ENCODE measurements at regions not wholly inside any gene's neighbourhood (a gene's known extent, or its start where the extent isn't known, plus 50 kb on each side); places are given as distances from the start of the nearest gene placed in this dataset.

DNA sequence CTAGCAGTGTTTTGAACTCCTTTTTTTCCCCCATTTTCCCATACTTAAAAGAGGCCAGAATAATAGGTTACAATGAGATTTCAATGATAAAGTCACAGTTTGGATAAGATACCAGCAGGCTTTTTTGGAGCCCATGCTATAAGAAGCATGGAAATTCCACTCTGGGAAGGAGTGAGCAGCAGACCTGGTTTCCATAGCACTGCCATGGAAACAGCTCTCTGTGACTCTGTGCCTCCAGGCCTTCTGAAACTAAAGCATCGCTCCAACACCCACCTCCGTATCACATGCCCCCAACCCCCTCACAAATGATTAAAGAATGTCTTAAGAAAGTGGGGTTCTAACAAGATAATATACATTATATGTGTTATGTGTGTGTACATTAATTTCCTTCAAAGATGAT, 165.0 kb downstream of the GRIN2B start:
- TF ChIP-seq, protein P1, sequence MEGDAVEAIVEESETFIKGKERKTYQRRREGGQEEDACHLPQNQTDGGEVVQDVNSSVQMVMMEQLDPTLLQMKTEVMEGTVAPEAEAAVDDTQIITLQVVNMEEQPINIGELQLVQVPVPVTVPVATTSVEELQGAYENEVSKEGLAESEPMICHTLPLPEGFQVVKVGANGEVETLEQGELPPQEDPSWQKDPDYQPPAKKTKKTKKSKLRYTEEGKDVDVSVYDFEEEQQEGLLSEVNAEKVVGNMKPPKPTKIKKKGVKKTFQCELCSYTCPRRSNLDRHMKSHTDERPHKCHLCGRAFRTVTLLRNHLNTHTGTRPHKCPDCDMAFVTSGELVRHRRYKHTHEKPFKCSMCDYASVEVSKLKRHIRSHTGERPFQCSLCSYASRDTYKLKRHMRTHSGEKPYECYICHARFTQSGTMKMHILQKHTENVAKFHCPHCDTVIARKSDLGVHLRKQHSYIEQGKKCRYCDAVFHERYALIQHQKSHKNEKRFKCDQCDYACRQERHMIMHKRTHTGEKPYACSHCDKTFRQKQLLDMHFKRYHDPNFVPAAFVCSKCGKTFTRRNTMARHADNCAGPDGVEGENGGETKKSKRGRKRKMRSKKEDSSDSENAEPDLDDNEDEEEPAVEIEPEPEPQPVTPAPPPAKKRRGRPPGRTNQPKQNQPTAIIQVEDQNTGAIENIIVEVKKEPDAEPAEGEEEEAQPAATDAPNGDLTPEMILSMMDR (conservative IDR thresholded peaks at IDR 0.05; ENCODE audit: low read depth, low read length) = no peak
- no peak for DNase-seq (ENCODE audit: low read depth)
- H3K4me3 ChIP-seq (ENCODE audit: low read length) = no peak overlapping the region

DNA sequence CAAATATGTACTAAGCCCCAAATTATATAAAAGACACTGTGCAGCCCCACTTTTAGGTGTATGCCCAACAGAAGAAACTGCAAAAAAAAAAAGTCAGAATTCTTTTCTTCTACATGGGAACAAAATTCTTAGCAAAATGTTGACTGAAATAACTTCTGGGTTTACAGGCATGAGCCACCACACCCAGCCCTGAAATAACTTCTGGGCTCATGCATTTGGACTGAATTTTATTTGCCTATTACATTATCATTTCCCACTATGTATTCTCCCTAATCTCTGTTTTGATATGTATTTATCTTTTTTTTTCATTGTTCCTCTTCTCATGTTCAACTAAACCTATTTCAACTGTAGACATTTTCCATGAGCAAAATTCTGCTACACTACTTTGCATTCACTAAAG, 169.2 kb downstream of the GRIN2B start:
- DNase-seq (ENCODE audit: low read depth) = no peak
- no peak overlapping the region for H3K4me3 ChIP-seq (ENCODE audit: low read length)
- TF ChIP-seq, protein P1 (conservative IDR thresholded peaks at IDR 0.05; ENCODE audit: low read depth, low read length) = no peak

DNA sequence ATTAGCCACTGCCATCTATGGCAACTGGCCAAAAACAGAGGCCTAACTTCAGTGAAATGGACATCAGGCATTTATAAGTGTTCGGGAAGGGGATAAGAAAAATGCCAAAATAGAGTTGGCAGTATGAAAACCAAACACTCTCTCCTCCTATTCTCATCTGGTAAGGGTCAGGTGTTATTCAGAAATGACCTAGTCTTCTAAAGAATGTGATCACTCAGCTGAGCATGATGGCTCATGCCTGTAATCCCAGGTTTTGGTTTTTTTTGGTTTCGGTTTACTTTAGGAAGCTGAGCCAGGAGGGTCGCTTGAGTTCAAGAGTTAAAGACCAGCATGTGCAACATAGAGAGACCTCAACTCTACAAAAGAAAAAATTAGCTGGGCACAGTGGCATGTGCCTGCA, 170.3 kb downstream of the GRIN2B start:
- no peak overlapping the region for H3K4me3 ChIP-seq (ENCODE audit: low read length)
- no peak for DNase-seq (ENCODE audit: low read depth)
- TF ChIP-seq, protein P1 (conservative IDR thresholded peaks at IDR 0.05; ENCODE audit: low read depth, low read length) = no peak

DNA sequence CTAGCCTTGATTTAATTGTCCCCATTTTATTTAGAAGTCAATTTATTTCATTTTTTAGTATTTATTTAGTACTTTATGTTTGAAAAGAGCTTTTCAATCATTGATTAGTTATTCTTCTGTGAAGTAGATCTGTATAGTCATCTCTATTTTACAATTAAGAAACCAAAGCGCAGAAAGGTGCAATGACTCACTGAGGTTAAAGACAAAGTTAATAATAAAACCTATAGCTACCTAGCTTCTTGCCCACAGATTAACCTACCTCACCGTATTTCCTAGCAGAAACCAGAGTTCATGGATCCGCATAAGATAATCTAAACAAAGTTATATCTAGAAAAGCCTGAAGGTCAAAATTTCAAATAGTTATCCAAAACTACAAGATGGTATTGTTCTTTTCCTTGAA, 176.4 kb downstream of the GRIN2B start:
- DNase-seq (ENCODE audit: low read depth) = no peak
- H3K4me3 ChIP-seq (ENCODE audit: low read length) = no peak overlapping the region
- TF ChIP-seq, protein P1 (conservative IDR thresholded peaks at IDR 0.05; ENCODE audit: low read depth, low read length) = no peak

DNA sequence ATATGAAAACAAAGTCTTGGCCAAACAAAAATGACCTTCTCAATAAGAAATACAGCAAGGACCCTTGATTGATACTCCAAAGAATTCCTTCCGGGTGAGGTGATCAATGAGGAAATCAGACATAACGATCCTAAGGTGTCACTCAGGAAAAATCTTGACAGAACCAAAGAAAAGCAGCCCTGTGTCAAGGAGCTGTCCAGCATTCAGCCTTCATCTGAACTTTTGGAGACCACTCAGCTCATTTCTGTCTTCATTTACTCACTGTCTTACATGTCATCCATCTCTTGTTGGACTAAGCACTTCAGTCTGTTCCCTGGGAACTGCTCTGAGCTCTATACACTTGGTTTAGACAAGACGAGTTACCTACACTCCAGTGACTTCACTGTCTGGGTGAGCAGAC, 179.9 kb downstream of the GRIN2B start:
- DNase-seq (ENCODE audit: low read depth) = no peak
- TF ChIP-seq, protein P1 (conservative IDR thresholded peaks at IDR 0.05; ENCODE audit: low read depth, low read length) = no peak
- H3K4me3 ChIP-seq (ENCODE audit: low read length) = no peak overlapping the region

DNA sequence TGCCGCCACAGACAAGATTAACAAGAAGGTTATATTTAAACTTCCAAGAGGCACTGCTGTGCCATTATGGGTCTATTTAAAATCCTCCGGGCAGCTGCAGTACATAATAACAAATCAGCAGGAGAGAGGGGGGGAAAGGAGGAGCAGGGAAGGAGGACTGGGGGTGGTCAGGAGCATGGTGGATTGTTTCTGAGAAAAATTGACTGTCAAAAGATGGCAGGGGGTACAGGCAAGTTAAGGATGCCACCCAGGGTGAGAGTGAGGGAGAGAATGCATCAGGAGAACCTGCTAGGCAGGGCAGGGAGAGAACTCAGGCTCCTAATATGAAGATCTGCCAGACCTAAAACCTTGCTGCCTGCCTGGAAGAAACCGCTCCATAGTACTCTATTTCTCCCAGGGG, 181.8 kb downstream of the GRIN2B start:
- no peak overlapping the region for H3K4me3 ChIP-seq (ENCODE audit: low read length)
- no peak for DNase-seq (ENCODE audit: low read depth)
- TF ChIP-seq, protein P1 (conservative IDR thresholded peaks at IDR 0.05; ENCODE audit: low read depth, low read length) = no peak

DNA sequence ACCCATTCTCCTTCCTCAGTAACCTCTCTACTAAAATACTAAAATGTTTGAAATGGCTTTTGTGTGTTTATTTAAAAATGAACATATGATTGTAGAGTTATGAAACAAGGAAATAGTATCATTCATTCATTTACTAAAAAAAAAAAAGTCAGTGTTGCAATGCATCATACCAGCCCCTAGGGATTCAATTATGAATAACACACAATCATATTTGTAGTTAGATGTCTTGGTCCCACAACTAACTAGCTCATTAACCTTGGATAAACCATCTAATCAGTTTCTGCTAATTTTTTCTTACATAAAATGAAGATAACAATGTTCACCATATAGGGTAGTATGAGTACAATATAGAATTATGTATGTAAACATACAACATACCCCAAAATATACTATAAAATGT, 183.2 kb downstream of the GRIN2B start:
- DNase-seq (ENCODE audit: low read depth) = no peak
- H3K4me3 ChIP-seq (ENCODE audit: low read length) = no peak overlapping the region
- TF ChIP-seq, protein P1 (conservative IDR thresholded peaks at IDR 0.05; ENCODE audit: low read depth, low read length) = no peak
